K562 (cell line): ENCODE measurements at regions not wholly inside any gene's neighbourhood (a gene's known extent, or its start where the extent isn't known, plus 50 kb on each side); places are given as distances from the start of the nearest gene placed in this dataset.

Experiments used
- ATAC-seq: fragments of 200-7000 bp; cut with Tn5 transposase; 3 replicates; pipeline ENCODE4 v1.9.1; 2020; ENCODE audit warnings: moderate library complexity
- BruUV-seq: library from RNA; stranded (reverse); fragments of 400-500 nt; replicated peaks from 2 replicates; lab custom pipeline; 2021; lab: Mats Ljungman, UMichigan
- CTCF ChIA-PET: fragments of 300-600 bp; formaldehyde crosslinking; extraction: SDS; loops from one replicate; lab custom pipeline; 2021; ENCODE audit warnings: low intra/inter-chr PET ratio; lab: Yijun Ruan, JAX
- POLR2A ChIA-PET: fragments of 300-600, 350-650 bp; sonication (Branson Sonifier 250); formaldehyde crosslinking; extraction: SDS; loops from one replicate; lab custom pipeline; 2021; ENCODE audit warnings: antibody characterized with exemption, inconsistent platforms; lab: Yijun Ruan, JAX
- DNase-seq, 4 experiments: peaks; one replicate each; pipeline versions ENCODE4 v3.0.0 to v3.0.0-alpha.2; 2011 to 2018; ENCODE audit warnings: low spot score in 3 of 4, mixed read lengths in 3 of 4; ENCODE audit errors: extremely low read depth in 1 of 4
- FAIRE-seq: peaks from 2 replicates; lab custom pipeline; 2011; peaks lifted over from hg19 to GRCh38; lab: Jason Lieb, UNC
- H2AFZ ChIP-seq: 2 replicates; pipeline ENCODE4 v1.6.0; 2011; ENCODE audit warnings: low read depth, low read length, control low read depth, inconsistent platforms
- H3K27ac ChIP-seq: fragments of 200-600 bp; 3 replicates; pipeline ENCODE4 v1.8.0; 2011; ENCODE audit warnings: low read depth, mild to moderate bottlenecking, control low read depth, inconsistent platforms, low read length, moderate library complexity, mixed read lengths; ENCODE audit errors: extremely low read depth
- H3K27me3 ChIP-seq, 2 experiments: fragments of 300-600 bp in 1 of 2; 2 replicates in 1 of 2; 3 replicates in 1 of 2; pipeline versions ENCODE4 v1.6.0 to v1.8.0; 2011; ENCODE audit warnings: inconsistent platforms in 2 of 2, low read length in 2 of 2, mild to moderate bottlenecking in 1 of 2, mixed read lengths in 1 of 2, moderate library complexity in 1 of 2; ENCODE audit not compliant: control insufficient read depth in 2 of 2, insufficient read depth in 2 of 2
- H3K36me3 ChIP-seq: fragments of 300-600 bp; 3 replicates; pipeline ENCODE4 v1.8.0; 2011; ENCODE audit warnings: mild to moderate bottlenecking, low read length, inconsistent platforms; ENCODE audit not compliant: control insufficient read depth, insufficient read depth
- H3K4me1 ChIP-seq, 2 experiments: fragments of 200-600 bp in 1 of 2; replicated peaks in 1 of 2; 2 replicates in 1 of 2; 3 replicates in 1 of 2; pipeline versions ENCODE4 v1.5.1 to v1.8.0; 2011; ENCODE audit warnings: inconsistent platforms in 2 of 2, low read length in 2 of 2, mild to moderate bottlenecking in 1 of 2, mixed read lengths in 1 of 2, moderate library complexity in 1 of 2; ENCODE audit not compliant: control insufficient read depth in 2 of 2, insufficient read depth in 2 of 2
- H3K4me2 ChIP-seq: 2 replicates; pipeline ENCODE4 v1.6.1; 2011; ENCODE audit warnings: low read length, control low read depth, inconsistent platforms, mixed read lengths; ENCODE audit not compliant: insufficient read depth
- H3K4me3 ChIP-seq: fragments of 200-600 bp; sonication (generic), shearing (Covaris generic); 2 replicates; pipeline ENCODE4 v1.5.1; 2016; ENCODE audit warnings: control low read depth, inconsistent platforms
- H3K79me2 ChIP-seq: fragments of 200-600 bp; 3 replicates; pipeline ENCODE4 v1.8.0; 2011; ENCODE audit warnings: low read length, inconsistent platforms; ENCODE audit not compliant: control insufficient read depth, insufficient read depth
- H3K9ac ChIP-seq, 2 experiments: 2 replicates each; pipeline versions ENCODE4 v1.6.0 to v1.6.1; 2011; ENCODE audit warnings: low read depth in 2 of 2, low read length in 2 of 2, control low read depth in 1 of 2, inconsistent platforms in 1 of 2, mild to moderate bottlenecking in 1 of 2, mixed read lengths in 1 of 2; ENCODE audit not compliant: insufficient read depth in 1 of 2
- H3K9me1 ChIP-seq: one replicate; pipeline ENCODE4 v1.6.0; 2011; ENCODE audit warnings: inconsistent platforms, mild to moderate bottlenecking, low read length, moderate library complexity; ENCODE audit not compliant: control insufficient read depth, insufficient read depth
- H3K9me3 ChIP-seq: replicated peaks from 2 replicates; pipeline ENCODE4 v1.5.1; 2011; ENCODE audit warnings: low read depth, low read length, inconsistent platforms; ENCODE audit not compliant: control insufficient read depth, insufficient read depth
- H4K20me1 ChIP-seq: replicated peaks from 2 replicates; pipeline ENCODE4 v1.6.1; 2011; ENCODE audit warnings: low read length, inconsistent platforms, mixed read lengths; ENCODE audit not compliant: control insufficient read depth, insufficient read depth
- CREM ChIP-seq: IDR thresholded peaks from 2 replicates; pipeline ENCODE4 v1.6.1; 2014; ENCODE audit warnings: antibody characterized with exemption, low read depth
- E4F1 ChIP-seq: fragments of 250-450 bp; sonication (Bioruptor Pico); IDR thresholded peaks from 2 replicates; pipeline ENCODE4 v1.5.0; 2021; ENCODE audit warnings: mild to moderate bottlenecking, borderline replicate concordance
- EP400 ChIP-seq: fragments of 450-650 bp; IDR thresholded peaks from 2 replicates; pipeline ENCODE4 v1.6.1; 2017; ENCODE audit warnings: antibody characterized with exemption, mild to moderate bottlenecking, moderate library complexity
- HLTF ChIP-seq: fragments of 450-650 bp; IDR thresholded peaks from 2 replicates; pipeline ENCODE4 v1.6.1; 2016
- HSF4 ChIP-seq: fragments of 250-450 bp; sonication (Bioruptor Pico); IDR thresholded peaks from 2 replicates; pipeline ENCODE4 v2.1.2; 2022; ENCODE audit warnings: mild to moderate bottlenecking, moderate library complexity, borderline replicate concordance
- MXI1 ChIP-seq: IDR thresholded peaks from 2 replicates; pipeline ENCODE4 v1.6.1; 2011; ENCODE audit warnings: low read depth, mild to moderate bottlenecking, improper control_type of control experiment, low read length
- SRF ChIP-seq, 2 experiments: fragments of 250-450, 450-650 bp in 1 of 2; sonication (Bioruptor Pico) in 1 of 2; sonication (generic) in 1 of 2; formaldehyde crosslinking; IDR thresholded peaks; 2 replicates each; pipeline versions ENCODE4 v1.5.0 to v1.5.1; 2020 to 2022; ENCODE audit warnings: mild to moderate bottlenecking in 1 of 2, missing genetic modification reagents in 1 of 2
- TEAD2 ChIP-seq: fragments of 450-650 bp; IDR thresholded peaks from 2 replicates; pipeline ENCODE4 v1.6.1; 2016; ENCODE audit warnings: missing genetic modification characterization, control low read depth, missing compliant biosample characterization
- WGBS: fragments of 100-300 bp; shearing (Covaris generic); methylation state at CpG from one replicate; pipeline ENCODE4 v1.1.6; 2016; ENCODE audit warnings: low coverage, mixed read lengths; ENCODE audit not compliant: insufficient coverage; ENCODE audit errors: missing lambda C conversion rate; 5-methylcytosine and 5-hydroxymethylcytosine counted together
- in situ Hi-C: fragments of 300-500 bp; cut with MboI; formaldehyde crosslinking; loops from 4 replicates; pipeline ENCODE4 v1.15.0; 2018; ENCODE audit warnings: inconsistent platforms, mixed read lengths
- intact Hi-C: fragments of 100-400 bp; cut with micrococcal nuclease; formaldehyde crosslinking; loops from 2 replicates; pipeline ENCODE4 v1.14.2; 2022

GRCh38 chr1:203934027-203934426 is 72.6 kb downstream of the SNRPE start:
- H3K4me1 ChIP-seq: no peaks in the 10 kb centered on the region
- H3K9ac ChIP-seq: no peak overlapping the region
- no peaks in the 10 kb centered on the region for H3K36me3 ChIP-seq
- WGBS: 1% methylated on average over 3 of the region's 3 CpGs
- TF ChIP-seq EP400 (no peak), CREM (no peak)
- TF ChIP-seq, all 486 proteins: peak for 0
- no peaks in the 10 kb centered on the region for H3K9me1 ChIP-seq
- no peak overlapping the region for H3K27ac ChIP-seq
- no TSS peak for BruUV-seq
- H2AFZ ChIP-seq: no peak overlapping the region
- in situ Hi-C loops: no loop called here
- H4K20me1 ChIP-seq: no peaks in the 10 kb centered on the region
- CTCF ChIA-PET: no interaction called here
- intact Hi-C loops: no loop called here
- H3K79me2 ChIP-seq: no peaks in the 10 kb centered on the region
- no peak overlapping the region for H3K4me2 ChIP-seq
- no peak for DNase-seq
- POLR2A ChIA-PET: interaction anchor here (0.7 to 1.0 kb wide), 2 partner anchors 9 to 10 kb away, joined by 3 to 4 read pairs; no protein-coding TSS in a partner anchor
- no peak overlapping the region for H3K4me3 ChIP-seq
- no peak for ATAC-seq
- FAIRE-seq: no peak
- H3K27me3 ChIP-seq: peaks cover 3 to 18% of the 10 kb centered on the region in 2 experiments; a peak in 2 of 5 replicates
- H3K9me3 ChIP-seq: no peaks in the 10 kb centered on the region

GRCh38 chr1:203934651-203935050 is 73.3 kb downstream of the SNRPE start:
- in situ Hi-C loops: no loop called here
- Histone ChIP-seq H3K9me1 (no peaks in the 10 kb centered on the region), H3K9ac (no peak overlapping the region), H3K9me3 (no peaks in the 10 kb centered on the region), H3K27ac (no peak overlapping the region), H2AFZ (no peak overlapping the region), H3K36me3 (no peaks in the 10 kb centered on the region), H4K20me1 (no peaks in the 10 kb centered on the region), H3K4me1 (no peaks in the 10 kb centered on the region), H3K79me2 (no peaks in the 10 kb centered on the region), H3K4me2 (no peak overlapping the region), H3K27me3 (peaks cover 3 to 14% of the 10 kb centered on the region in 2 experiments; a peak in 3 of 5 replicates), H3K4me3 (no peak overlapping the region)
- CTCF ChIA-PET: no interaction called here
- 4% methylated on average over 3 of the region's 3 CpGs for WGBS
- POLR2A ChIA-PET: interaction anchor here (0.7 to 1.2 kb wide), 2 partner anchors 10 to 13 kb away, joined by 3 to 4 read pairs; no protein-coding TSS in a partner anchor
- FAIRE-seq (no peak), DNase-seq (no peak), ATAC-seq (no peak)
- intact Hi-C loops: no loop called here
- no peak for TF ChIP-seq SRF (CRISPR knock-in tag; IDR thresholded peaks at IDR 0.05)
- TF ChIP-seq TEAD2 (tag): no peak
- no peak for TF ChIP-seq HLTF
- TF ChIP-seq MXI1: no peak
- TF ChIP-seq E4F1: no peak
- TF ChIP-seq HSF4: no peak
- BruUV-seq: no TSS peak
